Forelimb muscle (tissue), 1 donor: ENCODE measurements at regions not wholly inside any gene's neighbourhood (a gene's known extent, or its start where the extent isn't known, plus 50 kb on each side); places are given as distances from the start of the nearest gene placed in this dataset.

ENCODE experiments used
- DNase-seq: peaks from one replicate; pipeline ENCODE4 v3.0.0-alpha.2; 2013; ENCODE audit warnings: low read depth

DNA sequence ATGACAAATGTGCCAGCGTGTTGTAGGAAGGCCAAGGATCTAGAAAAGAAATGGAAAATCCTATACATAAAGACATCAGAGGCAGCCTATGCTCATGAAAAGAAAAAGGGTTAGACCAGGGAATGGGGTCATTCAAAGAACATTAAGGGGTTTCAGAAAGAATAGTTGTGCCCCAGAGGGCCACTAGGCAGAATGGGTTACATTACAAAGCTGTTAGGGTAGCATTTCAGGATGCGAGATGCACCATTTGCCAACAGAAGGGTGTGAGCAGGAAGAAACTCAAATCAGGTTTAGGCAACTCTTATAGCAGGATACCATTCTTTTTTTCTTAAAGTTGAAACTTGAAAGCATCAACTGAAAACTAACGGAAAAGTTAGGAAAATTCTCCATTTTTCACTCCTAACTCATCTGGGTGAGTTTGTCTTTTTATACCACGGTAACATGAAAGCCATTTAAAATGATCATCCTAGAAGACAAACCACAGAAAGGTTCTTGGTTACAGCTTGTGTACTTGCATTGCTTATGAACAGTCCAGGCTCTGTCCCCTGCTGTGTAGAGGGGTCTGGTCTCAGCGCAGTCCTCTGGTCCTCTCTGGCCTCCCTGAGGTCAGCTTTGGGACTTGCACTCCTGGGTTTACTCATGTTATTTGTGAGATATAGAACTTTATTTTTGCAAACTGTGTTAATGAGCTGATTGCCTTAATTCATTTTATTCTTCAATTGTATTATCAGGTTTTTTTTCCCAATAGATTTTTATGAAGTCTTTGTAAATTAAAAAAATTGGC, 209.1 kb downstream of the DACT1 start:
- no peak for DNase-seq

GRCh38 chr14:58848365-58848764, 210.6 kb downstream of the DACT1 start:
- DNase-seq = no peak

GRCh38 chr14:58849601-58850000, 211.8 kb downstream of the DACT1 start:
- no peak for DNase-seq

DNA sequence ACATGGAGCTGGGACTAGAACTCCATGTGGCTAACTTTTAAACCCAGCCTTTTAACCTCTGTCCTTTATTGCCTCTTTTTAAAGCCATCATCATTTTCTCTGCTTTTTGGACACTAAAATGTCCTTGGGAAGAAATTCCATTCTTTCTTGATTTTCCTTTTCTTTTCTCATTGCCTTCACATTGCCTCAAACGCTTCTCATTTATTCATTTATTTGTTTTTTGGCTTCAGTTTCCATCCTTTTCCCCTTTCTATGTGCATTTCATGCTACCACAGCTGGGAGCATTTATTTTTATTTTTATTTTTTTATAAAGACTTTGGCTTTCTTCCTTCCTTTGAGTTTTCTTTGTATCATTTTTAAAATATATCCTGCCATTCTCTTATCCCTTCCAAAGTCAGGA, 212.2 kb downstream of the DACT1 start:
- no peak for DNase-seq

DNA sequence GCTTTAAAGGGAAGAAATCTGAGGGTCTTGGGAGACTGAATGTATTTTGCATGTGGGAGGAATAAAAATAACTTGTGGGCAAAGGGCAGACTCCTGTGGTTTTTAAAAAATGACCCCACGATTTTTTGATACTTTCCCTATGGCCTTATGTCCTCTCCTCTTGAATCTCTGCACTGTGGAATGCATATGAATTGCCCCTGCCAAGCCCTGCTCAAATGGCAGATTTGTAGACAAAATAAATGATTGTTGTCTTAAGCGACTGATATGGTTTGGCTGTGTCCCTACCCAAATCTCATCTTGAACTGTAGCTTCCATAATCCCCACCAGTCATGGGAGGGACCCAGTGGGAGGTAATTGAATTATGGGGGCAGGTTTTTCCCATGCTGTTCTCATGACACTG, 223.8 kb downstream of the DACT1 start:
- DNase-seq = no peak

- no peak for DNase-seq
These were observed 224.8 kb downstream of the DACT1 start for GRCh38 chr14:58862416-58863160.

- no peak for DNase-seq
These were observed 226.0 kb downstream of the DACT1 start for GRCh38 chr14:58863661-58864345.

- DNase-seq = peak; percentile 50
These were observed 227.2 kb downstream of the DACT1 start for GRCh38 chr14:58864751-58865513.

GRCh38 chr14:58865514-58866281, 227.9 kb downstream of the DACT1 start:
- peak; percentile 65 for DNase-seq

GRCh38 chr14:58866391-58866790, 228.6 kb downstream of the DACT1 start:
- no peak for DNase-seq

DNA sequence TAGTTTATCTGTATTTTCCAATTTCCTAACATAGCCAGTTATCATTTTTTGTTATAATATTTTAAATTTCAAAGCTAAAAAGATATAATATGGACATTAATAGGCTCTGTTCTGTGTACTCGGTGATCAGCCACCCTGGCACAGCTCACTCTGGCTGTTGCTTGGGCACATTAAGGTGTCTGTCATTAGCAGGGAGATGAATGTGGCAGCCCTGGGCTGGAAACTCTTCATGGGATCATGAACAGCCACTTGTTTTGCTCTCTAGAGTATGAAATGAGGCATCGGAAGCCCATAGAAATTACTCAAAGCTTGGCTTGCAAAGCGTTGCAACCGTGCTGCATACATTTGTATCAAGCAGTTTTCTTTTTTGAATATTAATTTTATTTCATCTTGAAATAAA, 233.2 kb downstream of the DACT1 start:
- no peak for DNase-seq

GRCh38 chr14:58871573-58871972, 233.8 kb downstream of the DACT1 start:
- DNase-seq = no peak

- DNase-seq = no peak
These were observed 234.3 kb downstream of the DACT1 start for GRCh38 chr14:58872061-58872460.

GRCh38 chr14:58873228-58873953, 235.6 kb downstream of the DACT1 start:
- DNase-seq = no peak

DNA sequence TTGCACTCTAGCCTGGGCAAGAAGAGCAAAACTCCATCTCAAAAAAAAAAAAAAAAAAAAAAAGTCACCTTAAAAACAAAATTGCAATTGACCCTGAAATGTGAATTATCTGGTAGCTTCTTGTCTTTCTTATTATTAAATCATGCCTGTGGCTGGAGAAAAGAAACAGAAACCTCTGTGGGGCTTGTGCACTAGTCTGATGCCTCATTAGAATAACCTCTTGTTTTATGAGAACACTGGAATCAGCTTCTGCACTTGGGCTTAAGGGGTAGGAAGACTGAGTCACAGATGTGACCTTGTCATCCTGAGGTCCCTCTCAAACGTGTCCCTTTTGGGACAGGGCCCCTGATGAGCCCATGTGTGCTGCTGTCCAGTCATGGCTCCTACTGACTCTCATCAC, 237.9 kb downstream of the DACT1 start:
- no peak for DNase-seq

DNA sequence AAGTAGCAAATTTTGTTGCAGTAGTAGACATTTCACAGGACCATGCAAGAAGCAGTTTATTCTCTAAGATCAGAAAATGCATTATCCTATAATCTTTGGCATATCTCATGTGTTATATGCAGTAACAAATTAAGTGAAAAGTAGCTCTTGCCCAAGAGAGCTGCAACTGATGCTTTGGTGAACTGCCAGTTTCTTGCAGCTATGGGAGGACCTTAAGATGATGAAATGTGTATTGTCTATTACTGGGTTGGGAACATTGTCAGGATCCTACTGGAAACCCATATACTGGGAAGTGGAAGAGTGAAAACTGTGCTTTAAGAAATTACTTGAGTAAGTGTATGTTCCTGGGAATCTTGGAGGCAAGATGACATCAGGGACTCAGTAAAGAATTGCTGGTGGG, 238.8 kb downstream of the DACT1 start:
- no peak for DNase-seq

DNA sequence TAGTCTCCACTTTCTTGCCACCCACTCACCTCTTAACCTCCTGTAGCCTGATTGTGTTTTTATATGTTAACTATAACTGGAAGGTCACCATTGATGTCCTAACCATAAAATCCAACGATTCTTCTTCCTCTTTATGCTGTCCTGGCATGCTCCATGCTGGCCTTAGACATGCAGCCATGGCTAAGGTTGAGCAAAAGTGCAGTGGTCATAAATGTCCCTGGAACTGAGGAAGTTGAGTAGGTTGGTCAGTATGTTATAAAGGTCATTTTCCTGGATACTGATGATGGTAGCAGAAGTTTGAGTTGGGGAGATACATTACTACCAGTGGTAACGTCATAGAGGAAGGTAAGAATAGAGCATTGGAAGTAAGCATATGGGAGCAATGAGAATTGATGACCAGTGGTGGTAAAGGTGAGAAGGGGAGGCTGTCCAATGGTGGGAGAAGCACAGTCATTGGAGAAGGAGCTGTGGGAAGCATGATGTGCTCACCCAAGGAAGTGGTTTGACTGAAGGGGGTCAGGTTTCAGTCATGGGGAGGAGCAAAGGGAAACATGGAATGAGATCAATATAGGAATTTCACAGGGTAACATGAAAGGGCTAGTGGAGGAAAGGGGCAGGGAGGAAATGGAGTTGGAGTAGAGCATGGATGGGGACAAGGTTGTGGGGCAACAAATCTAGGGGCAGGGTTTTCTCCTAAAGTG, 240.8 kb downstream of the DACT1 start:
- no peak for DNase-seq

DNA sequence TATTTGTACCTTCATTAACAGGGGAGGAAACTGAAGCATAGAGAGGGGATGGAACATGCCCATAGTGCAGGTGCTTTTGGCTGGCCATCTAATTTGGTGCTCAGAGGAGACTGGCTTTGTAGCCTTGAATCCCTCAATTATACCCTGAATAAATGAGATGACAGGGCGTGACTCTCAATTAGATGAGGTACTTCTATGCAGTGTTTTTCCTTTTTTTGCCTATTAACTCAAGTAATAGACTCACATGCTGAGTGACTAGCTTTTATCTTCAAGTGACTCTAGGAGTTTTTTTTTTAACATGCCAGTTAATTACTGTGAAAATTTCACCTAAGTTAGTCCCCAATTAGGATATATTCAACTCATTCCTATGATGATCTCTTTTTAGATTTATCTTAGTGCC, 243.7 kb downstream of the DACT1 start:
- no peak for DNase-seq

GRCh38 chr14:58882577-58883018, 244.8 kb downstream of the DACT1 start:
- no peak for DNase-seq

DNA sequence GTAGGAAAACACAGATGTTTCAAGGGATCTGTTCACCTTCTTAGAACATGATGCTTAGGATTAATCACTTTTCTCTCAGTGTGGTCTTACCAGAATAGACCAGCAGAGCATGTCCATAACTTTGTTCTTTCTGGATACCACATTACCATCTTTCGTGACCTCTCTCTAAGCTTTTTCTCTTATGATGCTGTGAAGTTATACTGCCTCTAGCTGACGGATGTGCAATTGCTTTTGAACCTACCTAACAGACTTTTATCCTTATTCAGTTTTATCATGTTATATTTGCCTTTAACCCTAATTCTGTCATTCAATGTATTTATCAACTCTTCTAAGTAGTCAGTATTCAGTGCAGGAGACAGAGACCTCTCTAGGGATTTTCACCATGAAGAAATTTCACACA, 246.7 kb downstream of the DACT1 start:
- no peak for DNase-seq
